Activated T-helper 17 cell treated with anti-CD3 and anti-CD28 coated beads, Interleukin-2, amount 50 U/mL, for 72 hours (primary cell): ENCODE measurements at regions not wholly inside any gene's neighbourhood (a gene's known extent, or its start where the extent isn't known, plus 50 kb on each side); places are given as distances from the start of the nearest gene placed in this dataset.

Source experiments
- ATAC-seq: fragments of 150-1000 bp; cut with Tn5 transposase; replicated peaks from 2 replicates; pipeline ENCODE4 v1.10.0; 2021; ENCODE audit warnings: mild to moderate bottlenecking, moderate library complexity
- H3K27ac Mint-ChIP-seq: one replicate; pipeline ENCODE4 v1.8.0; 2022; ENCODE audit warnings: mixed read lengths
- H3K27me3 Mint-ChIP-seq: one replicate; pipeline ENCODE4 v1.8.0; 2022; ENCODE audit warnings: mixed read lengths
- H3K36me3 Mint-ChIP-seq: one replicate; pipeline ENCODE4 v1.8.0; 2022; ENCODE audit warnings: low read depth, mild to moderate bottlenecking, mixed read lengths
- H3K4me1 Mint-ChIP-seq: one replicate; pipeline ENCODE4 v1.8.0; 2022; ENCODE audit warnings: mixed read lengths
- H3K4me3 Mint-ChIP-seq: one replicate; pipeline ENCODE4 v1.8.0; 2022; ENCODE audit warnings: mild to moderate bottlenecking, mixed read lengths
- H3K9me3 Mint-ChIP-seq: one replicate; pipeline ENCODE4 v1.8.0; 2022; ENCODE audit warnings: mixed read lengths

DNA sequence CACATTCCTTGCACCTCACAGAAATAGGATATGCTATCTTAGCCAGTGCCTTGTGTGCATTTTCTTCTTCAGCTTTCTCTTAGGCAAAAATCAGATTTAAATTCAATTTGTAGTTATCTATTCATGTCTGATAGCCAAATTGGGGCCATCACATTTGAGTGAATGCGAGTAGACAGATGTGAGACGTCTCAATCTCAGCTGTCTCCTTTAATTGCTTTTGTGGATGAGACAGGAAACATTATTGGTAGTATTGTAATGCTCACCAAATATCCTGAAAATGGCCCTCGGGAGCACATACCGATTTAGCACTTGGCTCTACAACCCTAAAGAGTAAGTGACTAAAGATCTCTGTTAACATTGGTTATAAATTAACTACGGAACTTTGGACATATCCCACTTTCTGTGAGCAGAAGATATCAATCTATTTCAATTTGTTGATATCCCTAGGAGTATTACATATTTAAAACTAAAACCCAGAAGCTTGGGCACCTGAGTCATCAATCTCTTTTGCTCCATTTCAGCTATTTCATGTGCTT is 1012.5 kb upstream of the TMEM132C start:
- Mint-ChIP-seq H3K27me3 (peaks cover 11% of the 10 kb centered on the region), H3K27ac (no peak overlapping the region), H3K4me1 (no peaks in the 10 kb centered on the region), H3K36me3 (no peaks in the 10 kb centered on the region), H3K9me3 (no peaks in the 10 kb centered on the region), H3K4me3 (no peak overlapping the region)
- ATAC-seq, result no peak

DNA sequence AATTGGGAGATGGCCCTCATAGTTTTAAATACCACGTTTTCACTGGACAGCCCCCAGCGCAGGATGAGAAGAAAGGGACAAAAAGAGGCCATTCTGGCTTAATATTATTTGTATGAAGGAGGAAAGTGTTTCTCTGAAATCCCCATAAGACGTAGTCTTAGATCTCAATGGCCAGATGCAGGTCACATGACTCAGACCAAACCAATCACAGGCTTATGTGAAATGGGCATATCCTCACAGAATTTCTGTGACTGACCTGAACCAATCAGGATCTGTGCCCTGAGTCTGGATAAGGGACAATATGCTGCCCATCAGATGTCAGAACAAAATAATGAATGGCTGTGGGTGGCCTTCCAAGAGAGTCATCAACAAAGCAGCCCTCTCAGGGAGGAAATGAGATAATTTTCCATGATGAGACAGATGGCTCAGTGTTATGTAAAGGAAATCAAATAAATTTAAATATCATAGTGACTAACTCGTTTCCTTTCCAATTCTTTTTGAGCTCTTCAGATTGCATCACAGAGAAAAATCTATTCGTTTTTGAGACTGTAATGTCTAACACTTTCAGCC is 1009.5 kb upstream of the TMEM132C start:
- ATAC-seq, result no peak
- no peak overlapping the region for H3K27ac Mint-ChIP-seq
- H3K36me3 Mint-ChIP-seq, result no peaks in the 10 kb centered on the region
- H3K9me3 Mint-ChIP-seq, result no peaks in the 10 kb centered on the region
- H3K4me3 Mint-ChIP-seq, result no peak overlapping the region
- peaks cover 3% of the 10 kb centered on the region for H3K27me3 Mint-ChIP-seq
- H3K4me1 Mint-ChIP-seq, result no peaks in the 10 kb centered on the region

DNA sequence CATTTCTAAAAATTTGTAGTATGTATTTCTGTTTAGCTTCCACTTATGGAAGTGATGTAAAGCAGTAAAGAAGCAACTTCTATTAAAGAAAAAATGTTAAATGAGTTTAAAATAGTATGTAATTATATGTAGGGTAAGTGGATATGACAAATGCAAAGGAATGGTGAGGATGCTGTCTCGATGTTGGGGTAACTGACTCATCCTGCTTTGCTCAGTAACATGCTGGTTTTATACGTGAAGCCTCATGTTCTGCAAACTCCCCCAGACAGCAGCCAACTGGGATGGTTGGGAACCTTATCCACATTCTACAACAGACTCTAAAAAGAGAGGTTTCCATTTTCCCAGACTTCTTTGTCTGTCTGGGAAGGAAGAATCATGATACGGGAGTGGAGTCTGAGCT is 1006.4 kb upstream of the TMEM132C start:
- no peaks in the 10 kb centered on the region for H3K4me1 Mint-ChIP-seq
- peaks cover 10% of the 10 kb centered on the region for H3K27me3 Mint-ChIP-seq
- no peaks in the 10 kb centered on the region for H3K36me3 Mint-ChIP-seq
- no peak for ATAC-seq
- no peak overlapping the region for H3K27ac Mint-ChIP-seq
- no peak overlapping the region for H3K4me3 Mint-ChIP-seq
- peaks cover 3% of the 10 kb centered on the region for H3K9me3 Mint-ChIP-seq

DNA sequence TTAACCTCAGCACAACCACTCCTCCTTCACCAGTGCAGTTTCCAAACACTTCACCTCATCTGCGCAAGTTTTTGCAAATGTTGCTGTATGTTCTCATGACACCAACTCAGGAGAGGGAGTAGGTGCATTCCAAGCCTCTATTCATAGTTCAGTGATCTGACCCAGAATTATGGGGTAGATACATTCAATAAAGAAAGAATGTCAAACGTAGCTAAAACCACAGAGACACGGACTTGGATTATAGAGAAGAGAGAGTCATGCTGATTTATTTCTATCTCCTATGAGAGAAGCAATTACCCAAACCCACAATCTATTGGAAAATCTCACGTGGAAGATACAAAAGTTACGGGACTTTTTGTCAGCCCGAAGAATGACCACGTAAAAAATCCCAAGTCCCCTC is 1006.0 kb upstream of the TMEM132C start:
- no peak overlapping the region for H3K27ac Mint-ChIP-seq
- no peak for ATAC-seq
- H3K4me1 Mint-ChIP-seq, result no peaks in the 10 kb centered on the region
- peaks cover 3% of the 10 kb centered on the region for H3K9me3 Mint-ChIP-seq
- H3K36me3 Mint-ChIP-seq, result no peaks in the 10 kb centered on the region
- no peak overlapping the region for H3K4me3 Mint-ChIP-seq
- peaks cover 10% of the 10 kb centered on the region for H3K27me3 Mint-ChIP-seq

DNA sequence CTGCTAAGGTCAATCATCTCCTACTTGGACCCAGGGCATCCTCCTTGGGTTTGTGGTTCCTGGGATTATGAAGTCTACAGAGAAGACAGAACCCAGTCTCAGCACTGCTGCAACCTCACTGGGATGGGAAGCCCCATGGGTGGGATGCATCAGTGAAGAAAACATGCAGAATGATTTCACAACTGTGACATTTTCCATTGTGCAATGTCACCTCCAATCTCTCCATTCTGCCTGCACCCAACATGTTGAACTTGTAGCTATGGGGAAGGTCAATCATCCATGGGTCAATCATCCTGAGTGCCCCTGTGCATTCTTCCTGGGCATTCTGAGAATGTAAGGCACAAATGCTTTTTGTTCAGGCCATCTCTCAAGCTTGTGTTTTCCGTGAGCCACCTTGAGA is 1004.4 kb upstream of the TMEM132C start:
- Mint-ChIP-seq H3K27me3 (peaks cover 21% of the 10 kb centered on the region), H3K27ac (no peak overlapping the region), H3K4me3 (no peak overlapping the region), H3K9me3 (peaks cover 3% of the 10 kb centered on the region), H3K4me1 (no peaks in the 10 kb centered on the region), H3K36me3 (no peaks in the 10 kb centered on the region)
- no peak for ATAC-seq

DNA sequence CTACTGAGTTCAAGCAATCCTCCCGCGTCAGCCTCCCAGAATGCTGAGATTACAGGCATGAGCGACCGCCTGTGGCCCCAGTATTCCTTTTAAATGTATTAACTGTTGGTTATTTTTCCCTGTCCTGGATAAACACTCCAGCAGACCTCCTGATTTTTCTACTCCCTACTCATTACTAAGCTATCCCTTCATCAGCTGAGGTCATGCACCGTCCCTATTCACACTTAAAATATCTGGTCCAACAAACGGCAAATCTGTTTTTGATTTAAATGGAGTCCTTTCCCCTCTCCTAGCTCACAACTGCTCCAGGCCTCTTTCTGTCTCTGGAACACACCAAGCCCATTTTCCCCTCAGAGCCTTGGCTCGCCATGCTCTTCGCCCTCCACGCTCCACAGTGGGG is 1003.3 kb upstream of the TMEM132C start:
- no peak overlapping the region for H3K4me3 Mint-ChIP-seq
- H3K36me3 Mint-ChIP-seq, result no peaks in the 10 kb centered on the region
- ATAC-seq, result no peak
- peaks cover 3% of the 10 kb centered on the region for H3K9me3 Mint-ChIP-seq
- H3K27me3 Mint-ChIP-seq, result peaks cover 21% of the 10 kb centered on the region
- no peak overlapping the region for H3K27ac Mint-ChIP-seq
- H3K4me1 Mint-ChIP-seq, result no peaks in the 10 kb centered on the region

DNA sequence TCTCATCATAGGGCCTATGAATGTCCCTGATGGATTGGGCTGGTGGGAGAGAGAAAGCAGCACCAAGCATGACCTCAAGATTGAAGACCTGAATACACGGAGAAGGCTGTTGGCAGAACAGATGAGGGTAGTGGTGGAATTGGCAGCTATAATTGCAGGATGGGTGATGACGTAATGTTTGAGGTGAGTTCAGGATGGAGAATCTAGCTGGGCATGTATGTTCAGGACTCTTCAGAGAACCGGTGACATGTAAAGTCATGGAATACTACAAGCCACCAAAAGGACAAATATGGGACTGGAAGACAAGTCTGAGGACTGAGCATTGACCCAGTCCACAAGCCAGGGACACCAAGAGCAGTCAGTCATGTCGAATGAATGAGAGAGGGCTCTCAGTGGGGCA is 999.8 kb upstream of the TMEM132C start:
- Mint-ChIP-seq H3K27me3 (peaks cover 21% of the 10 kb centered on the region), H3K4me1 (no peaks in the 10 kb centered on the region), H3K4me3 (no peak overlapping the region), H3K9me3 (peaks cover 3% of the 10 kb centered on the region), H3K27ac (no peak overlapping the region), H3K36me3 (no peaks in the 10 kb centered on the region)
- no peak for ATAC-seq

DNA sequence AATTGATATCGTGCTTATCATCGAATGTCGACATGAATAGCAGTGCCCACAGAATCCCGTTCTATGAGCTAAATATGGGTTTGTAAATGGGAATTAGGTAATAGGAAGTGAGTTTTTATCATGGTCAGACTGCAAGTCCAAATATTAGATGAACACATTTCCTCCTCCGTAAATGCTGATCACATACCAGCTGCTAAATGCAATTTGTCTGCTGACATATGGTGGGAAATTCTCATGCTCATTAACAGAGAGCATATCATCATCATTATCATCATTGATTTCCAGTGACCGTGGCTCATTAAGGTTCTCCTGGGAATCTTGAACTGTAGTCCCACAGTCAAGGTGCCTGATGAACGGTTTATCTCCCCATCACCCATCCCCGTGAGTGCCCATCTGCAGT is 998.8 kb upstream of the TMEM132C start:
- no peaks in the 10 kb centered on the region for H3K36me3 Mint-ChIP-seq
- no peak for ATAC-seq
- peaks cover 27% of the 10 kb centered on the region for H3K27me3 Mint-ChIP-seq
- no peaks in the 10 kb centered on the region for H3K4me1 Mint-ChIP-seq
- H3K9me3 Mint-ChIP-seq, result peaks cover 3% of the 10 kb centered on the region
- H3K4me3 Mint-ChIP-seq, result no peak overlapping the region
- no peak overlapping the region for H3K27ac Mint-ChIP-seq

DNA sequence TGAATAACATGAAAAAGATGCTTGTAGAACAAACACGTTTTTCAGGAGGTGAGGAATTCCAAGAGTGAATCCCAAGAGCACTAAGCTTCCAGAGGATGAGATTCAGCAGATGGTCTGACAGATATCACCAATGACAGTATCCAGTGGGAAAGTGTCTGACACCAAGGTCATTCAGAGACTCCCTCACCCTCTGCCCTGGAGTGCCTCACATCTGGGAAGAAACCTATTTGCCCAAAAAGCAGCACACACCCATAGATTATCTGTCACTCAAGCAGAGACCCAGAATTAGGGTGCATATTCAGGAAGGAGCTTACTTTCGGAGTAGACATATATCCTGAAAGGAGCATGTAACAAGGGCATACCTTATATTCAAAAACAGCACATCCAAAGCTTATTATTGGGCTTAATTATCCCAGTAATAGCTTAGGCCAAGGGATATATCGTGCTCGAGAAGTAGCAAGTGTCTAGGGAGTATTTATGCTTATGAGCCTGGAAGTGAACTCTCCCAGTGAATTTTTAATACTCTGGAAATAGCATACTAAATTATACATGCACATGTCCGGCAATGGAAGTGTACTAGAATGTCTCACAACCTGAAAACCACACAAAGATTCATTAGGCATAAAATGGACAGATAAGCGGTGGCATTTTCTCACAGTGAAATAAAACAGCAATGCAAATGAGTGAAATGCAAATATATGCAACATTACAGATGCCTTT is 998.1 kb upstream of the TMEM132C start:
- Mint-ChIP-seq H3K4me1 (no peaks in the 10 kb centered on the region), H3K9me3 (peaks cover under 1% of the 10 kb centered on the region), H3K4me3 (no peak overlapping the region), H3K27ac (no peak overlapping the region), H3K36me3 (no peaks in the 10 kb centered on the region), H3K27me3 (peaks cover 23% of the 10 kb centered on the region)
- ATAC-seq, result no peak

DNA sequence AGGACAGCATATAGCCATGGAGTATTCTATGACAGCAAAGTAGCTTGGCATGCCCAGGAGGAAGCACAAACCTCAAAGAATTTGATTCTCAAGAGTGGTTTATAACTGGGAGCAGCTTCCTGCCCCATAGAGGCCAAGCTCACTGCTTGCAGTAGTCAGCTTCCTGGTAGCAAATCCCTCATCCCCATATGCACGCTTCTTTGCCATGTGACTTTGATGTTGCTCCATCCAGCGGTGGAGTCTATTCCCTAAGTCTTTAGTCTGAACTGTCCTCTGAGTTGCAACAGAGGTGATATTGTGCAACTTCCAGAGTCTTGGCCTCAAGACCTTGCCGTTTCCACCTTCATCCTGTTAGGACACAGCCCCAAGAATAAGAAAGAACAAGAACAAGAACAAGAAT is 996.8 kb upstream of the TMEM132C start:
- no peak overlapping the region for H3K27ac Mint-ChIP-seq
- H3K4me3 Mint-ChIP-seq, result no peak overlapping the region
- no peak for ATAC-seq
- no peaks in the 10 kb centered on the region for H3K36me3 Mint-ChIP-seq
- H3K27me3 Mint-ChIP-seq, result peaks cover 17% of the 10 kb centered on the region
- H3K4me1 Mint-ChIP-seq, result no peaks in the 10 kb centered on the region
- H3K9me3 Mint-ChIP-seq, result no peaks in the 10 kb centered on the region

DNA sequence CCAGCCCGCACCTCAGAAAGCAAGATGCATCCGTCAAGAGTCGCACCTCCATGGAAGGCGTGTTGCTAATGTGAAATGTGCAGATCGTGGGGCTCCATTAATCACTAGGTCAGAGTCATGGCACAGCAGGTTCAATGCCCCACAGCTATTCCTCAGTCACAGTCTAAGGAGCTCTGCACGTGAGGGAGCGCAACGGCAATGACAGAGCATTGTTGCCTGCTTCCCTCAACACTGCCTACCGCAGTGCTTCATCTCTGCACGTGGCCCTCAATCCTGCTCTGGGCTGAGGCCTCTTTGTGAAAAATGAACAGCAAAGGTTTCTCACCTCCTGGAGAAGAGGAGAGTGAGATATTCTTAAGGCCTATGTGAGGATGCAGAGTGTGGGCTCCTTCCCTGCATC is 995.2 kb upstream of the TMEM132C start:
- Mint-ChIP-seq H3K27me3 (peaks cover 14% of the 10 kb centered on the region), H3K9me3 (no peaks in the 10 kb centered on the region), H3K4me3 (no peak overlapping the region), H3K36me3 (no peaks in the 10 kb centered on the region), H3K27ac (no peak overlapping the region), H3K4me1 (no peaks in the 10 kb centered on the region)
- no peak for ATAC-seq

DNA sequence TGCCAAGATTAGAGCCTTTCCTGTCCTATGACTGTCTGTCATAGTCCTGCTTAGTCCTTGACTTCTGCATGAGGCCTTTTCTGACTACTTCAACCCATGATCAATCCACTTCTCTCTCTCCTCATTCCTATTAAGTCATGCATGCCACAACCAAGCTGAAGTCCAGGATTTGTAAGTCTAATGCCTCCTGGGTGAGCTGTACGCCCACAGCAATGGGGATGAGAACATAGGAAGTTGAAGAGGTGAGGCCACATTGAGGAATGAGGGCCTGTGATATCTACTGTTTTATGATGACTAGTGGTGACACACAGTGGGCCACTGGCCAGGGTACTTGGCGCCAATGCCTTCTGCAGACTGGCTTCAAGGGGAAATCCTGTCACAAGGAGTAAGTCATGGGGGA is 994.1 kb upstream of the TMEM132C start:
- Mint-ChIP-seq H3K4me3 (no peak overlapping the region), H3K36me3 (no peaks in the 10 kb centered on the region), H3K27me3 (peaks cover 14% of the 10 kb centered on the region), H3K4me1 (peaks cover 6% of the 10 kb centered on the region), H3K27ac (no peak overlapping the region), H3K9me3 (no peaks in the 10 kb centered on the region)
- peak; percentile 18 for ATAC-seq

DNA sequence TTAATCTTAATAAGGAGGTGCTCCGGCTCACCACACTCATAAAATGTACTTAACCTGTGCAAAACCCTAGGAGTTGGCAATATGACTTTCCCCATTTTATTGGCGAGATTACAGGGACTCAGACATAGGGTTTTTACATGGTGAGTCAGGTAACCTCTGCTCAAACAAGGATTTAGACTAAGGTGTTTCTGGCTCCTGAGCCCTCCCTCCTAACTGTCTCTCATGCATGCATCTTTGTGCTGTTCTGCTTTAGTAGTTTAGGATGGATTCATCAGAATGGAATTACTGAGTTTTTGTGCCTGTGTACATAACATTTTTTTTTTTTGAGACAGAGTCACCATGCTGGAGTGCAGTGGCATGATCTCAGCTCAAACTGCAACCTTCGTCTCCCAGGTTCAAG is 993.3 kb upstream of the TMEM132C start:
- Mint-ChIP-seq H3K4me3 (no peak overlapping the region), H3K4me1 (peaks cover 7% of the 10 kb centered on the region), H3K27ac (no peak overlapping the region), H3K9me3 (no peaks in the 10 kb centered on the region), H3K27me3 (peaks cover 17% of the 10 kb centered on the region), H3K36me3 (no peaks in the 10 kb centered on the region)
- no peak for ATAC-seq

DNA sequence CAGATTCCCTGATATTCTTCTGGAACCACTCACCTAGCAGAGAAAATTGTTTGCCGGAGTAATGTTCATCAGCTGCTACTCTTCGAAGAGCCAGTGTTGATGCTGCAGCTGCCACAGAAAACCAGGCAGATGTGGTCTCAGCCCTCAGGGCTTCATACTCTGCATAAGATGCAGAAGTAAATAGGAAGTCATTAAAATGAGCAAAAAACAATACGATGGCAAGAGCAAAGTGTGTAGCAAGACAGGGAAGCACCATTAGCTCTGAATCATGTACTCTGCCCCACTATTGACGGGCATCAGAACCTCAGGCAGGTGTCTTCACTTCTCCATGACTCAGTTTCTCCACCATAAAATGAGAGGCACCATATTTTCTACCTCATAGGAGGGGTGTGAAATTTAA is 991.6 kb upstream of the TMEM132C start:
- Mint-ChIP-seq H3K36me3 (no peaks in the 10 kb centered on the region), H3K9me3 (no peaks in the 10 kb centered on the region), H3K27ac (no peak overlapping the region), H3K4me3 (no peak overlapping the region), H3K27me3 (peaks cover 17% of the 10 kb centered on the region), H3K4me1 (peaks cover 7% of the 10 kb centered on the region)
- ATAC-seq, result no peak

DNA sequence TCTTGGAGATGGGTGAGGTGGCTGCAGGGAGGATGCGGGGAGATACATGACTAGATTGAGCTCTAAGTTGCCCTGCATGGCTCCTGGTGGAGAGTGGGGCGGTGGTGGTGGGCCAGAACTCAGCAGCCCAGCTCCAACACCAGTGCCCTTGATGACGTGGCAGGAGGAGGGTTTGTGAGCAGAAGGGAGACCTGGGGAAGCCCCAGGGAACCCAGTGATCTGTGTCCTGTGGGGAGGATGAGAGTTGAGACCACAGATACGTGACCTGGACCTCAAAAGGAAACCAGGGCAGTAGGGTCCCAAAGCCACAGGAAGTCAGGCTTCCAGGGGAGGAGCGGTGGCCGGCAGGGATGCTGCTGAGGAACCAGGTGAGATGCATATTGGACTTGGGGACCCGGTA is 989.1 kb upstream of the TMEM132C start:
- H3K9me3 Mint-ChIP-seq, result no peaks in the 10 kb centered on the region
- no peak overlapping the region for H3K4me3 Mint-ChIP-seq
- ATAC-seq, result peak; percentile 47
- peaks cover 13% of the 10 kb centered on the region for H3K27me3 Mint-ChIP-seq
- H3K4me1 Mint-ChIP-seq, result peaks cover 7% of the 10 kb centered on the region
- no peaks in the 10 kb centered on the region for H3K36me3 Mint-ChIP-seq
- no peak overlapping the region for H3K27ac Mint-ChIP-seq
